H1 (cell line): ENCODE measurements at regions not wholly inside any gene's neighbourhood (a gene's known extent, or its start where the extent isn't known, plus 50 kb on each side); places are given as distances from the start of the nearest gene placed in this dataset.

Source experiments
- ASH2L ChIP-seq: fragments of 200-600, 300-600 bp; sonication (generic); IDR thresholded peaks from one replicate; pipeline ENCODE4 v1.7.1; 2017; ENCODE audit warnings: low read length
- CEBPB ChIP-seq: IDR thresholded peaks from 2 replicates; pipeline ENCODE4 v1.6.1; 2012; ENCODE audit warnings: low read depth, low read length
- POU5F1 ChIP-seq: IDR thresholded peaks from 2 replicates; pipeline ENCODE4 v1.6.1; 2011; ENCODE audit warnings: low read depth, mild to moderate bottlenecking, low read length, moderate library complexity
- RAD21 ChIP-seq, 2 experiments: IDR thresholded peaks in 1 of 2; conservative IDR thresholded peaks in 1 of 2; 2 replicates each; pipeline ENCODE4 v1.6.1; 2011; ENCODE audit warnings: low read depth in 2 of 2, low read length in 2 of 2, improper control_type of control experiment in 1 of 2, inconsistent platforms in 1 of 2, mild to moderate bottlenecking in 1 of 2, moderate library complexity in 1 of 2
- TAF7 ChIP-seq: optimal IDR thresholded peaks from 2 replicates; pipeline ENCODE3; 2011; ENCODE audit warnings: low read depth, mild to moderate bottlenecking, inconsistent platforms, low read length, moderate library complexity, borderline replicate concordance
- TBP ChIP-seq: IDR thresholded peaks from 2 replicates; pipeline ENCODE4 v1.6.1; 2011; ENCODE audit warnings: low read depth, low read length, improper control_type of control experiment

- TF ChIP-seq TAF7 (no peak), RAD21 (IDR thresholded peaks at IDR 0.05 in 1 of 2, conservative IDR thresholded peaks at IDR 0.05 in 1 of 2; ENCODE audit: low read depth in 2 of 2, low read length in 2 of 2) (no peak), CEBPB (no peak), POU5F1 (no peak), TBP (no peak), ASH2L (no peak)
Measured at GRCh38 chr14:65359503-65359902, 53.0 kb upstream of the FUT8 start (continued).
